Stomach smooth muscle (tissue), 2 donors: ENCODE measurements at regions not wholly inside any gene's neighbourhood (a gene's known extent, or its start where the extent isn't known, plus 50 kb on each side); places are given as distances from the start of the nearest gene placed in this dataset.
"Not testable (repeated sequence)": the region's sequence is repeated elsewhere in the genome, so short reads cannot be mapped to it uniquely, and the experiment has no call there.

Experiments used
- H3K27ac ChIP-seq: one replicate; pipeline ENCODE4 v1.7.0; 2013; ENCODE audit warnings: mild to moderate bottlenecking, low read length, inconsistent platforms
- H3K27me3 ChIP-seq, 2 donors: one replicate each; pipeline ENCODE4 v1.7.0; 2013; ENCODE audit warnings: low read length in 2 of 2; ENCODE audit not compliant: insufficient read depth in 2 of 2, control insufficient read depth in 1 of 2
- H3K36me3 ChIP-seq, 2 donors: one replicate each; pipeline ENCODE4 v1.7.0; 2013; ENCODE audit warnings: low read length in 2 of 2; ENCODE audit not compliant: control insufficient read depth in 2 of 2, insufficient read depth in 2 of 2
- H3K4me1 ChIP-seq: one replicate; pipeline ENCODE4 v1.7.0; 2013; ENCODE audit warnings: low read length; ENCODE audit not compliant: control insufficient read depth, insufficient read depth
- H3K4me3 ChIP-seq, 2 donors: one replicate each; pipeline ENCODE4 v1.7.0; 2013; ENCODE audit warnings: low read length in 2 of 2
- H3K9ac ChIP-seq, 2 donors: one replicate each; pipeline ENCODE4 v1.7.0; 2013; ENCODE audit warnings: low read length in 2 of 2, mild to moderate bottlenecking in 1 of 2
- H3K9me3 ChIP-seq, 2 donors: one replicate each; pipeline ENCODE4 v1.7.0; 2013; ENCODE audit warnings: low read length in 2 of 2; ENCODE audit not compliant: control insufficient read depth in 2 of 2
- donor health status: healthy.
- donor health status: Pancreatic carcinoma.

DNA sequence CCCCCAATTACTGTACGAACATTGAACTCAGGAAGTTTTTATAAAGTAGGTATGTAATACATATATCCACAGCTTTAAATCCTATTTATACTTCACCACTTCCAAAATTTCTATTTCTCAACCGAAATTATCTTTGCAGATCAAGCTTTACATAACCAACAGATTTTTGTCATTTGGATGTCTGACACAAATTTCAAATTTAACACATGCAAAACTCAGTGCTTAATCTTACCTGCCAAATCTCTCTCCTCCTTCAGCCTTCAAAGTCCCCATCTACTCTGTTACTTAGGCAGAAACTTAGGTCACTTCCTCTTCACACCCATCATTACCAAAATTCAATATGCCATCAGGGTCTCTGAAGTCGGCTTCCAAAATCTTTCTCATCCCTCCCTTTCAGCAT, 990.1 kb upstream of the NRXN1 start:
- Histone ChIP-seq H3K36me3 (no peaks in the 10 kb centered on the region), H3K4me1 (no peaks in the 10 kb centered on the region), H3K27me3 (no peaks in the 10 kb centered on the region), H3K9ac (no peak overlapping the region), H3K4me3 (no peak overlapping the region), H3K9me3 (no peaks in the 10 kb centered on the region), H3K27ac (no peak overlapping the region)

DNA sequence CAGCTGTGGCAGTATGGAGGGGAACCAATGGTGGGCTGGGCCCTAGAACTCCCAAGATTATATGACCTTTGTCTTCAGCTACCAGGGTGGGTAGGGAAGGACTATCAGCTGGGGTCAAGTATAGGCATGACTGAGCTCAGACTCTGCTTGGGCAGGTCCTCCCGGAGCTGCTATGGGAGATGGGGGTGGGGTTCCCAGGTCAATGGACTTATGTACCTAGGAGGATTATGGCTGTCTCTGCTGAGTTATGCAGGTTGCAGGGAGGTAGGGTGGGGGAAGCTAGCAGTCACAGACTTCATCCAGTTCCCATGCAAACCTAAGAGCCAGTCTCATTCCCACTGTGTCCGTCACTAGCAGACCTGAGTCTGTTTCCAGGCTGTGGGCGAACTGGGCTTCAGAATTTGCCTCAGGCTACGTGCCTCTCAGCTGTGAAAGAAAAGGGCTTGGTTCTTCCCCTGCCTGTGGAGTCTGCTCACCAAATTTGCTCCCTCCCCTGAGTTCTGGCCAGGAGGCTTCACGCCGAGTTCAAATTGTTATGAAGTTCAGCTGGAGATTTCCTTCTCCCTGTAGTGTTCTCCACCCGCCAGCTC, 985.8 kb upstream of the NRXN1 start:
- Histone ChIP-seq H3K4me3 (no peak overlapping the region), H3K36me3 (no peaks in the 10 kb centered on the region), H3K9ac (no peak overlapping the region), H3K27me3 (no peaks in the 10 kb centered on the region), H3K4me1 (no peaks in the 10 kb centered on the region), H3K9me3 (no peaks in the 10 kb centered on the region), H3K27ac (no peak overlapping the region)

DNA sequence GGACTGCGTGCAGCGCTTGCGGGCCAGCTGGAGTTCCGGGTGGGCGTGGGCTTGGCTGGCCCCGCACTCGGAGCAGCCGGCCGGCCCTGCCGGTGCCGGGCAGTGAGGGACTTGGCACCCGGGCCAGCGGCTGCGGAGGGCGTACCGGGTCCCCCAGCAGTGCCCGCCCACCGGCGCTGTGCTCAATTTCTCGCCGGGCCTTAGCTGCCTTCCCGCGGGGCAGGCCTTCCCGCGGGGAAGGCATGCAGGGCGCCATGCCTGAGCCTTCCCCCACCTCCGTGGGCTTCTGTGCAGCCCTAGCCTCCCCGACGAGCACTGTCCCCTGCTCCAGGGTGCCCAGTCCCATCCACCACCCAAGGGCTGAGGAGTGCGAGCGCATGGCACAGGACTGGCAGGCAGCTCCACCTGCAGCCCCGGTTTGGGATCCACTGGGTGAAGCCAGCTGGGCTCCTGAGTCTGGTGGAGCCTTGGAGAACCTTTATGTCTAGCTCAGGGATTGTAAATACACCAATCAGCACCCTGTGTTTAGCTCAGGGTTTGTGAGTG, 975.0 kb upstream of the NRXN1 start:
- H3K27me3 ChIP-seq, H3K4me1 ChIP-seq, H3K9me3 ChIP-seq, H3K9ac ChIP-seq, H3K4me3 ChIP-seq, H3K36me3 ChIP-seq, H3K27ac ChIP-seq: not testable (repeated sequence)

DNA sequence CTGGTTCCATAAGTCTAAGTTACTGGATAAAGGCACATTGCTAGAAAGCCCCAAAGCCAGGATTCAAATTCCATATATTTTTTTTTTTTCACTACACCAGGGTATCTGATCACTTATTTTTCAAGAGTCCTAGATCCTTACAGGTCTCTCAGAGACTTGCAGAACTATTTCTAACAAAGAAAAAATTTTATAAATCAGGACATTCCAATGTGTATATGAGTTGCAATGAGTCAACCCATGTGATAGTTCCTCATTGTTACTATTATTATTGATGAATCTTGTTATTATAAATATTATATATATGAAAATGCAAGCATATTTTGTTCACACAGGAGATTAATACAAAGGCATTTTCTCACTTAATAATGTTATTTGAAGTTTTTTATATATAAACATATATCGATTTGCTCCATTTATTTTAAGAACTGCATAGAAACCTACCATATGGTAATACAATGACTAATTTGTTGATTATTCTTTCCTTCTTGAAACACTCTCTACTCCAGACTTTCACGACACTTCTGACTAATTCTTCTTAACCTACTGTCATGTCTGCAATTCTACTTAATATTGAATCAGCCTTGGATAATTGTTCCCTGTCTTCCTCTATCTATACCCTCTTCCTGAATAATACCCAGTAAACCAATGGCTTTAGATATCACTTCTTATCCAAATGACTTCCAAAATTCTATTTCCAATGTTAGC, 968.4 kb upstream of the NRXN1 start:
- Histone ChIP-seq H3K36me3 (no peaks in the 10 kb centered on the region), H3K27ac (no peak overlapping the region), H3K27me3 (no peaks in the 10 kb centered on the region), H3K4me1 (no peaks in the 10 kb centered on the region), H3K4me3 (no peak overlapping the region), H3K9me3 (peaks cover 0 to 4% of the 10 kb centered on the region in 2 donors), H3K9ac (no peak overlapping the region)

DNA sequence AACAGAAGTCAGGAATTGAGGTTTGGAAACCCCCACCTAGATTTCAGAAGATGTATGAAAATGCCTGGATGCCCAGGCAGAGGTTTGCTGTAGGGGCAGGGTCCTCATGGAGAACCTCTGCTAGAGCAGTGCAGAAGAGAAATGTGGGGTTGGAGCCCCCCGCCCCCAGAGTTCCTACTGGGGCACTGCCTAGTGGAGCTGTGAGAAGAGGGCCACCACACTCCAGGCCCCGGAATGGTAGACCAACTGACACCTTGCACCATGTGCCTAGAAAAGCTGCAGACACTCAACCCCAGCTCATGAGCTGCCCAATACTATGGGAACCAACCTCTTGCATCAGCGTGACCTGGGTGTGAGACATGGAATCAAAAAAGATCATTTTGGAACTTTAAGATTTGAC, 967.0 kb upstream of the NRXN1 start:
- Histone ChIP-seq H3K27me3 (no peaks in the 10 kb centered on the region), H3K9me3 (peaks cover 0 to 4% of the 10 kb centered on the region in 2 donors), H3K9ac (no peak overlapping the region), H3K27ac (no peak overlapping the region), H3K4me3 (no peak overlapping the region), H3K4me1 (no peaks in the 10 kb centered on the region), H3K36me3 (no peaks in the 10 kb centered on the region)

DNA sequence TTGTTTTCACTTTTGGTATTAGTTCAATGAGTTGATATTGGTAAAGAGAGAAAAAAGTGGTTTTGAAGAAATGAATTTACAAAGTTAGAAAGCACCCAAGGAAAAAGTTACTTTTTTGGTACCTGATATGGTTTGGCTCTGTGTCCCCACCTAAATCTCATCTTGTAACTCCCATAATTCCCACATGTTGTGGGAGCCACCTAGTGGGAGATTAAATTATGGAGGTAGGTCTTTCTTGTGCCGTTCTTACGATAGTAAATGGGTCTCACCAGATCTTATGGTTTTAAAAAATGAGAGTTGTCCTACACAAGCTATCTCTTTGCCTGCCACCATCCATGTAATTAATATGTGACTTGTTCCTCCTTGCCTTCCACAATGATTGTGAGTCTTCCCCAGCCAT, 965.6 kb upstream of the NRXN1 start:
- H3K9me3 ChIP-seq, result peaks cover 0 to 4% of the 10 kb centered on the region in 2 donors
- H3K27ac ChIP-seq, result no peak overlapping the region
- no peak overlapping the region for H3K9ac ChIP-seq
- H3K4me1 ChIP-seq, result no peaks in the 10 kb centered on the region
- H3K27me3 ChIP-seq, result no peaks in the 10 kb centered on the region
- H3K4me3 ChIP-seq, result no peak overlapping the region
- no peaks in the 10 kb centered on the region for H3K36me3 ChIP-seq

DNA sequence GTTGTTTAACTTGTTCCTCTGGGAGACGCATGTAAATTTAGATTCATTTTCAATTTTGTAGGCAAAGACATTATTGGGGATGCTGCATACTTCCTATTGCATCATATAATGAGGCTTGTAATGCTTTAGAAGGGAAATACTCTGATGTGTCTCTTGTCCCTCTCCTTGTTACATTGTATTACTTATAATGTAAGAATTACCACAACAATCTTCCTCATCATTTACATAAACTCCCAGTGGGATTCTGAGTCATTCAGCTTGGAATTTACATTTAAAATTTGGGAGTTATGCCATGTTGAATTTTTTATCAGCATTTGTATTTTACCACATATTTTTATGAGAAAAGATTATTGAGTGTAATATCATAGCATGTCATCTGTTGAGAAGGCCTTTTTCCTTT, 963.4 kb upstream of the NRXN1 start:
- no peaks in the 10 kb centered on the region for H3K4me1 ChIP-seq
- H3K9me3 ChIP-seq, result no peaks in the 10 kb centered on the region
- no peaks in the 10 kb centered on the region for H3K36me3 ChIP-seq
- no peak overlapping the region for H3K27ac ChIP-seq
- H3K27me3 ChIP-seq, result no peaks in the 10 kb centered on the region
- H3K4me3 ChIP-seq, result no peak overlapping the region
- no peak overlapping the region for H3K9ac ChIP-seq

DNA sequence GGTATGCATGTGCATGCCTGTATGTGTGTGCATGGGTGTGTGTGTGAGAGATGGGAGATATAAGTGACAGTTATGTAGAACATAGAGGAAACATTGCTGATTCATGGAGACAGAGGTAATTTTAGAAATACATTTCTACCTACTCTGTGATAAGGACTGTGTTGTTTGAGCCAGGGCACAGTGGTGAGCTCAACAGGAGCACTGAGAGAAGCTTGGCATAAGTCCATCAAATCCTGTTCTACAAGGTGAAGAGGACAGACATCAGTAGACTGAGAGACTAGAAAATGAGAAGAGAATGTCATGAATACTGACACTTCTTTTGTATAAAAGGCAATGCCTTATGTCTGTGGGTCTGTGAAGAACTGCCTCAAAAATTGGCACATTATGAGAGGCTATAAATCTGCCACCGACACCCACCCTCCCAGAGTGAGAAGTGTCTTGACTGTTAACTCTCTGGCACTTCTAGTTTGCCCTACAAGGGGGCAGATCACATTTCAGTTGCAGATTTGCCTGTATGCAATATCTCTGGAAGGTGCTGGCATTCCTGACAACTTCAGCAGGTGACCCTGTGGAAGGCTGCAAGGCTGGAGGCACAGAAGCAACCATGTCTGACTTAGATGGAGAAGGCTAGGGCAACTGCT, 962.3 kb upstream of the NRXN1 start:
- Histone ChIP-seq H3K9ac (no peak overlapping the region), H3K4me3 (no peak overlapping the region), H3K27me3 (no peaks in the 10 kb centered on the region), H3K36me3 (no peaks in the 10 kb centered on the region), H3K27ac (no peak overlapping the region), H3K4me1 (no peaks in the 10 kb centered on the region), H3K9me3 (no peaks in the 10 kb centered on the region)

DNA sequence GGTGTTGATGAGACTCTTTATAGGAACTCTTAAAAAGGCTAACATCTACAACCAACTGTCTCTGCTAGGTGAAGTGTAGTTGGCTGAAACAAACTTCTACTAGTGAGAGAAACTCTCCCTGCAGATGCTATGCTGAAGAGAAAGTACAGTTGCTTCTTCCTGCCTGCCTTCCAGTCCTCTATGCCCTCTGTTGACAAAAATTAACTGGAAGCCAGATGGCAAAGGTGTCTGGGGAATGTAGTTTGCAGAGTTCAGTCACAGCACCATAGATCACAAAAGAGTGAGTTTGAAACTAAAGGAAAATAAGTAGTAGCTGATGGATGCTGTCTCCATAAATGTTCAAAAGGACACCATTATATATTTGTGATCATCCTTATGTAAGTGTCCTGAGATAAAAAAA, 958.8 kb upstream of the NRXN1 start:
- no peaks in the 10 kb centered on the region for H3K9me3 ChIP-seq
- no peaks in the 10 kb centered on the region for H3K4me1 ChIP-seq
- no peak overlapping the region for H3K9ac ChIP-seq
- H3K4me3 ChIP-seq, result no peak overlapping the region
- no peak overlapping the region for H3K27ac ChIP-seq
- H3K36me3 ChIP-seq, result no peaks in the 10 kb centered on the region
- no peaks in the 10 kb centered on the region for H3K27me3 ChIP-seq

DNA sequence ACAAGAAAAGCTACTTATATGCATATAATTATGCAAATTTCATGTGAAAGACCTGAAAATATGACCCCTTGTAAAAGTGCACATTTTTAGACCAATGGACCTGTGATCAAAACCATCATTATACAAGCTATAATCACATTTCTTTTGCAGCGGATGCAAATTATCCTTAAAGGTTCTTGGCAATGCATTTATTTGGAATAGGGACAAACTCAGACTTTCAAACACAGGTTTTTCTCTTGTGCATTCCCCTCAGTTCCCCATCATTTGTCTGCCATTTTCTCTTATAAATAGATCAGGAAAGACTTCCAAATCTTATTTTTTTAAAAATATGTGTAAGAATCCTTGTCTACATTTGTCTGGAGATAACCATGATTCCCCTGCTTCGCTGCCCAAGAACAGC, 954.2 kb upstream of the NRXN1 start:
- H3K36me3 ChIP-seq, result no peaks in the 10 kb centered on the region
- H3K4me3 ChIP-seq, result no peak overlapping the region
- H3K27ac ChIP-seq, result no peak overlapping the region
- no peaks in the 10 kb centered on the region for H3K9me3 ChIP-seq
- H3K27me3 ChIP-seq, result no peaks in the 10 kb centered on the region
- no peaks in the 10 kb centered on the region for H3K4me1 ChIP-seq
- H3K9ac ChIP-seq, result no peak overlapping the region

DNA sequence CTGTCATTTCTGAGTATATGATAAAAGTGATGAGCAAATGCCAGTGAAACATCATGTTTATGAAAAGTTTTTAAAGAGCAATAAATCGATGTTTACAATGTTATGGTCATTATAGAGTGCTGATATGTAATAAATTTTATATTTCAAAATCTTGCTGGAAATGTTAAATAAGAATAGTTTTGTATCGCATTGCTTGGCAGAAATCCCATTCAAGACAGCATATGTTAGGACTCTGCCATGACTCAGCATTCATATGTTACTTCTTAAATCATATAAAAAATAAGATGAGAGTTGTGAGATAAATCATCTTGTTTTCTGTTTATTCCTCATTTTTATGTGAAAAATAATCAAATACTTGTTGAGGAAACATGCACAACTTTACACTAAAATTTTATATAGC, 949.9 kb upstream of the NRXN1 start:
- Histone ChIP-seq H3K4me3 (no peak overlapping the region), H3K36me3 (no peaks in the 10 kb centered on the region), H3K9ac (no peak overlapping the region), H3K4me1 (no peaks in the 10 kb centered on the region), H3K9me3 (no peaks in the 10 kb centered on the region), H3K27me3 (no peaks in the 10 kb centered on the region), H3K27ac (no peak overlapping the region)
